ENCODE measurements at regions not wholly inside any gene's neighbourhood (a gene's known extent, or its start where the extent isn't known, plus 50 kb on each side); places are given as distances from the start of the nearest gene placed in this dataset.

- H3K79me2 ChIP-seq (replicated peaks; ENCODE audit: insufficient read depth, low read length): no peaks in the 10 kb centered on the region
- no peaks in the 10 kb centered on the region for H3K9me2 ChIP-seq (ENCODE audit: insufficient read depth, low read length)
- H3K4me2 ChIP-seq (ENCODE audit: low read length): no peak overlapping the region
- H3K9me3 ChIP-seq (ENCODE audit: low read length): no peaks in the 10 kb centered on the region
- H3K36me3 ChIP-seq (ENCODE audit: insufficient read depth, low read length): no peaks in the 10 kb centered on the region
- no peak overlapping the region for H3K4me3 ChIP-seq (ENCODE audit: low read length)
- no peak overlapping the region for H3K9ac ChIP-seq (ENCODE audit: low read length)
- H3K27me3 ChIP-seq (ENCODE audit: insufficient read depth, low read depth, low read length): no peaks in the 10 kb centered on the region
- H3F3A ChIP-seq (ENCODE audit: insufficient read depth, low read length, poor library complexity, severe bottlenecking): no peaks in the 10 kb centered on the region
- H4K20me1 ChIP-seq (ENCODE audit: insufficient read depth): no peaks in the 10 kb centered on the region
- TF ChIP-seq RAD21 (conservative IDR thresholded peaks at IDR 0.05): no peak
- TF ChIP-seq CTCF (IDR thresholded peaks at IDR 0.05; ENCODE audit: poor library complexity, severe bottlenecking): no peak
- no peak for TF ChIP-seq REST (IDR thresholded peaks at IDR 0.05; ENCODE audit: borderline replicate concordance)
- TF ChIP-seq POLR2AphosphoS5 (IDR thresholded peaks at IDR 0.05): no peak
- TF ChIP-seq TAF1 (IDR thresholded peaks at IDR 0.05; ENCODE audit: low read depth): no peak
- no peak for TF ChIP-seq EP300 (conservative IDR thresholded peaks at IDR 0.05; ENCODE audit: poor library complexity, severe bottlenecking)
- TF ChIP-seq EZH2 (IDR thresholded peaks at IDR 0.05; ENCODE audit: borderline replicate concordance, insufficient read depth, low read length, poor library complexity, severe bottlenecking): no peak
- no peak for TF ChIP-seq SMC3 (conservative IDR thresholded peaks at IDR 0.05; ENCODE audit: poor library complexity)
- TF ChIP-seq MXI1 (conservative IDR thresholded peaks at IDR 0.05; ENCODE audit: poor library complexity, severe bottlenecking): no peak
- H2AFZ ChIP-seq (ENCODE audit: low read depth, low read length): no peak overlapping the region
- H3K27ac ChIP-seq (ENCODE audit: low read length): no peak overlapping the region
Measured at GRCh38 chr18:78776151-78776550, 203.5 kb upstream of the SALL3 start.

GRCh38 chr18:78776706-78777285 lies 202.8 kb upstream of the SALL3 start:
- Histone ChIP-seq H3K9me2 (ENCODE audit: insufficient read depth, low read length) (no peaks in the 10 kb centered on the region), H4K20me1 (ENCODE audit: insufficient read depth) (no peaks in the 10 kb centered on the region), H3K9me3 (ENCODE audit: low read length) (no peaks in the 10 kb centered on the region), H3K9ac (ENCODE audit: low read length) (no peak overlapping the region), H2AFZ (ENCODE audit: low read depth, low read length) (no peak overlapping the region), H3K79me2 (replicated peaks; ENCODE audit: insufficient read depth, low read length) (no peaks in the 10 kb centered on the region), H3F3A (ENCODE audit: insufficient read depth, low read length, poor library complexity, severe bottlenecking) (no peaks in the 10 kb centered on the region), H3K36me3 (ENCODE audit: insufficient read depth, low read length) (no peaks in the 10 kb centered on the region), H3K27ac (ENCODE audit: low read length) (no peak overlapping the region), H3K4me3 (ENCODE audit: low read length) (no peak overlapping the region), H3K4me2 (ENCODE audit: low read length) (no peak overlapping the region), H3K27me3 (ENCODE audit: insufficient read depth, low read depth, low read length) (no peaks in the 10 kb centered on the region)
- TF ChIP-seq TAF1 (IDR thresholded peaks at IDR 0.05; ENCODE audit: low read depth) (no peak), MXI1 (conservative IDR thresholded peaks at IDR 0.05; ENCODE audit: poor library complexity, severe bottlenecking) (no peak), SMC3 (conservative IDR thresholded peaks at IDR 0.05; ENCODE audit: poor library complexity) (no peak)
